DMS79 treated with DMSO at 0.1 percent for 48 hours (cell line): ENCODE measurements at regions not wholly inside any gene's neighbourhood (a gene's known extent, or its start where the extent isn't known, plus 50 kb on each side); places are given as distances from the start of the nearest gene placed in this dataset.

Experiments
- DNase-seq: peaks from one replicate; lab custom pipeline; 2025; lab: John Stamatoyannopoulos, UW

GRCh38 chr2:120515759-120516678 is 170.1 kb downstream of the INHBB start:
- DNase-seq: no peak

- DNase-seq: no peak
Measured at GRCh38 chr2:120516679-120517314, 170.9 kb downstream of the INHBB start.

- no peak for DNase-seq
Measured at GRCh38 chr2:120517751-120518469, 172.0 kb downstream of the INHBB start.

- no peak for DNase-seq
Measured at GRCh38 chr2:120518819-120519218, 172.9 kb downstream of the INHBB start.

GRCh38 chr2:120519469-120519868 is 173.5 kb downstream of the INHBB start:
- DNase-seq: no peak

GRCh38 chr2:120520454-120520853 is 174.5 kb downstream of the INHBB start:
- no peak for DNase-seq

GRCh38 chr2:120520929-120521912 is 175.3 kb downstream of the INHBB start:
- DNase-seq: no peak

GRCh38 chr2:120522151-120522751 is 176.3 kb downstream of the INHBB start:
- no peak for DNase-seq

GRCh38 chr2:120523766-120524165 is 177.8 kb downstream of the INHBB start:
- no peak for DNase-seq

GRCh38 chr2:120524174-120524573 is 178.2 kb downstream of the INHBB start:
- DNase-seq: no peak

- no peak for DNase-seq
Measured at GRCh38 chr2:120525056-120526046, 179.4 kb downstream of the INHBB start.

GRCh38 chr2:120526047-120526562 is 180.2 kb downstream of the INHBB start:
- no peak for DNase-seq

GRCh38 chr2:120526997-120527945 is 181.3 kb downstream of the INHBB start:
- DNase-seq: no peak

GRCh38 chr2:120528051-120528692 is 182.2 kb downstream of the INHBB start:
- DNase-seq: no peak

GRCh38 chr2:120528693-120529076 is 182.7 kb downstream of the INHBB start:
- no peak for DNase-seq

- no peak for DNase-seq
Measured at GRCh38 chr2:120530781-120531180, 184.8 kb downstream of the INHBB start.

GRCh38 chr2:120531365-120531764 is 185.4 kb downstream of the INHBB start:
- no peak for DNase-seq
